Lower leg skin (tissue), 3 donors: ENCODE measurements at regions not wholly inside any gene's neighbourhood (a gene's known extent, or its start where the extent isn't known, plus 50 kb on each side); places are given as distances from the start of the nearest gene placed in this dataset.

Experiments
- CTCF ChIP-seq, 3 donors: fragments of 450-650 bp; IDR thresholded peaks; one replicate each; pipeline ENCODE4 v1.5.1; 2016; ENCODE audit warnings: antibody characterized with exemption in 3 of 3, mild to moderate bottlenecking in 3 of 3, moderate library complexity in 2 of 3
- POLR2A ChIP-seq, 2 donors: fragments of 450-650 bp; IDR thresholded peaks; one replicate each; pipeline ENCODE4 v1.6.1; 2016 to 2017; ENCODE audit warnings: antibody characterized with exemption in 2 of 2, mild to moderate bottlenecking in 1 of 2, moderate library complexity in 1 of 2

- no peak for TF ChIP-seq POLR2A (IDR thresholded peaks at IDR 0.05)
- TF ChIP-seq CTCF (IDR thresholded peaks at IDR 0.05) = no peak
Measured at GRCh38 chr9:84424931-84425330, 84.4 kb upstream of the SLC28A3 start.
